HG02588 (cell line): ENCODE measurements at regions not wholly inside any gene's neighbourhood (a gene's known extent, or its start where the extent isn't known, plus 50 kb on each side); places are given as distances from the start of the nearest gene placed in this dataset.

Experiments
- ATAC-seq: cut with Tn5 transposase; IDR thresholded peaks from one replicate; pipeline ENCODE4 v1.9.1; 2021; ENCODE audit warnings: mild to moderate bottlenecking, moderate library complexity; ENCODE audit not compliant: unreplicated experiment

DNA sequence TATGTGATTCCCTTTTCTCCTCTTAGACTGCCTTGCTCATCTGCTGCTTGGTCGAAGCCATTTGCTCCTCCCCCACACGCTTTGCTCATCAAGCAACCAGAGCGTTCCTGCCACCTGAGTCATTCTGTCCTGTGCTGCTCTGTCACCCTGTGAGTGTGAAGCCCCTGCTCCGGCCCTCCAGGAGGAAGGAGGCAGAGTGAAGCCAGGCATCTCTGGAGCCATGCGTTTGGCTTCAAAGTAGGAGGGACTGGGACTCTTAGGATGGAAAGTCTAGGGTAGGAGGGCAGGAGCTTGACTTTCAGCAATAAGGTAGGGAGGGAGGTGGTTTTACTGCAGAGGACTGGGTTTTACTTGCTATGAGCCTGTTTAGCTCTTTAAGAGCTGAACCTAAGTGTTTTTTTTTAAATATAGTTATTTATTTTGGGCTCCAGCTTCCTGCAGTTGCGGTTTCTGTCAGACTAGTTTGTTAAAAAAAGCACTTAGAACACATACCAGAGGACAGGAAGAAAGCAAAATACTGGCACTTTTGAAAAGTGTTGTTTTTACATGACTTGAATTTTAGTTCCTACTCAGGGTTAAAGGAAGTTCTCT is 63.6 kb downstream of the SPINK2 start:
- peak; percentile 91 for ATAC-seq

DNA sequence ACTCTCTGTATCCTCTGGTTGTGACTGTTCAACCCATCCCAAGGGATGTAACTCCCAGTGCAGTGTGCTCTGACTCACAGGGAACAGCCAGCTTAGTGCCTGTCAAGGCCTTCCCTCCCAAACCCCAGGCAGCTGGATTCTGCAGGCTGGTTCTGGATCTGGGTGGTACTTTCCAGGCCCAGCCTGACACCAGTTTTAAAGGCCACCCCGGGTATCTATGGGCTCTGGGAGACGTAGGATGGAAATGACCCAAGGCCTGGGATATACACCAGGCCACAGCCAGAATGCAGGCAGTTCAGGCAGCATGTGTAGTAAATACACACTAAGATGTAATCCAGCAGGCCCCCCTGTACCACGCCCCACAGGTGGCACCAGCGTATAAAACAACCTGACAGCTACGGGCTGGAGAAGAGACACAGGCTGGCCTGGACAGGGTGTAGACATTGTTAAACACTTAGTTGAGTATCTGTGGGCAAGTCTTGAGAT is 64.2 kb downstream of the SPINK2 start:
- ATAC-seq, result peak; percentile 39

DNA sequence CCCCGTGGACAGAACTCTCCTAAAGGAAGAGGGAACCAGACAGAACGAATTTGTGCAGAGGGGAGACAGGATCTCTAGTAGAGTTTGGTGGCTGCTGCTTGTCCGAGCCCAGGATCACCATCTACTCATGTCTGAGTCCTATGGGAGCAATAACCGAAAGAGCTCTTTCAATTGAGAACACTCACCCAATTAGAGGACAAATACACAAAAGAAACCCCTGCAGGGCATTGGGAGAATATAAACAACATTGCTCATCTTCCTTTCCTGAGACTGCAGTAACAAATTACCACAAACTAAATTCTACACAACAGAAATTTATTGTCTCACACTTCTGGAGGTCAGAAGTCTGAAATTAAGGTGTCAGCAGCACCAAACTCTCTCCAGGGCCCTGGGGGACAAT is 65.6 kb downstream of the SPINK2 start:
- no peak for ATAC-seq

DNA sequence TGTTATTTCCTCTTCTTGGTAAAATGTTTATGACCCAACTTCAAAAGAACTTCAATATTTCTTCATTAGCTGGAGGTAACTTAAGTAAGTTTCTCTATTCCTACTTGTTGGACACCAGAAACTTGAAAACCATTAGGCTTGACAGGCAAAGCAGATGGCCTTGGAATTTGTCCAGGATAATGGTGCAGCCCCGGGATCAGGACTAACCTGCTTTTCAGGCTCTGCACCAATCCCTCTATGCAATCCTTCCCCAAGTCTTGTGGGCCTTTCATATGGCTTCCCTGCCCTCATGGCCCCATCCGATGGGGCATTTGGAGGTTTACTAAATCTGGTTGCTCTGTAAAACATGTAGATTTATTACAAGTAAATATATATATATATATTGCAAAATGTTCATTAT is 68.5 kb downstream of the SPINK2 start:
- ATAC-seq, result no peak

DNA sequence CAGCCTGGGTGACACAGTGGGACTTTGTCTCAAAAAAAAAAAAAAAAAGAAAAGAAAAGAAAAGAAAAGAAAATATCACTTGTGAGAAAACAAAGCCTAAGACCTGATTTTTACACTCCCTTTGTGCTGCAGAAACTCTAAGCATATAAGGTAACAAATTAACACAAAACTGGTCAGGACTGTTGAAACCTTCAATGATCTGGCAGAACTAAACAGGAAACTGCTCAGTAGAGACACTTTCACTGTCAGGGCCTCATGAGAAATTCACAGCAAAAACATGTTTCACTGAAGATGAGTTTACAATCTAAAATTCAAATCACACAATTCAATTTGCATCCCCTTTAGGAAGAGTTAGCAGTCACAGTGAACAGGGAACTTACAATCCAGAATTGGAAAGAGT is 69.1 kb upstream of the HOPX start:
- ATAC-seq, result no peak

DNA sequence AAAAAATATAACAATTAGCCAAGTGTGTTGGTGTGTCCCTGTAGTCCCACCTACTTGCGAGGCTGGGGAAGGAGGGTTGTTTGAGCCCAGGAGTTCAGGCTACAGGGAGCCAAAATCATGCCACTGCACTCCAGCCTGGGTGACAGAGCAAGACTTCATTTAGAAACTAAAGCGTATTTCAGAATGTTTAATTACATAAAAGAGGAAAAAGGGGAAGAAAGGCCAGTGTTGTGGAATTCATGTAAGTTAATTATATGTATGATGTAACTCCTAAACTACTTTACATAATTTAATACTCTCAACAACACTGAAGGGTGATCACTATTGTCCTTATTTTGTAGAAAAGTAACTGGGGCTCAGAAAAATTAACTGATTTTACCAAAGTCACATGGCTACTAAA is 67.2 kb upstream of the HOPX start:
- ATAC-seq, result no peak

DNA sequence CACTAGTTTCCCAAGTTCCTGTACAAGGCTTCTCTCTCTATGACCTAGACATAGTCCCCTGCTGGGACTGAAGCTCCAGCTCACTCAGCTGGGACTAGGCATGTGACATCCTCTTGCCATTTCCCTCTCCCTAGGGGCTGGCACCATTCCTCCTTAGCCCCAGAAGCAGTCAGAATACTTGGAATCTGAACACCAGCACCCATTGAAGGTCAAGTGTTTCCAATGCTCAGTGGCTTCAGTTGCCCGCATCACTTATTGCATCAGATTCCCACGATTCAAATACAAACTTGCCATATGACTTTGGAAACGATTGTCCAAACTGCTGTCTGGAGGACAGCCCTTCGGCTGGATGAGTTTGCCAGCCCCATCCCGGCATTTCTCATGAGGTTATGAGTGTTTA is 65.5 kb upstream of the HOPX start:
- no peak for ATAC-seq

DNA sequence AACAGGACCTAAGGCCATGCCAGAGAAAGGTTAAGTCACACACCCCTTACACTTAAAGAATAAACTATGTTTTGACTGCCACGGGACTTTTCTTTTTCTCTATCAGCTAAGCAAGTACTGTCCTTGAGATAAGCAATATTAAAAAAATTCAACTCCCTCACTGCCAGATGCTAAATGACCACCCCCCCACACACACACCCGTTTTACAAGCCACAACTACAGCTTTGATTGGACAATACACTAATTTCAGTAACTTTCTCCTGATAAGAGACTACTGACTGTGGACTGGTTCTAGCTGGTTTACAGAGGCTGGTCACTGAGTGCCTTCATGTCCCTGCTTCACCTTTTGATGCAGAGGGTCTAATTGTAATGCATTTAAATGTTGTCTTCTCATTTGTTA is 63.9 kb upstream of the HOPX start:
- ATAC-seq, result no peak

DNA sequence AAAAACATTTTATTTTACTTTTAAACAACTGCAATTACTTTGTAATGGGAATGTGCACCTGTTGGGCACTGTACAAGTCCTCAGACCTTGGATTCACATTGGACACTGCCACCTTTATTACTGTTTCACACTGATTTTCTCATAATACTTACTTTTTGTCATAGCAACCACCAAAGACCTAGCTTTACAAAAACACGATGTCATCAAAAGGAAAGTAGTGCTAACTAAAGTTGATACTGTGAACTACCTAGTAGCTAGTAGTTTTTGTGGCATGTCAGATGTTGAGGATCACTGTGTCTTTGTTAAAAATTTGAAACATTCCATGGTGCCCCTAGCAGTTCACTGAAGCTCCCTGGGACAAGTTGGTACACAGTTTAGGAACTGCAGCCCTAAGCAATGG is 62.9 kb upstream of the HOPX start:
- ATAC-seq, result no peak

DNA sequence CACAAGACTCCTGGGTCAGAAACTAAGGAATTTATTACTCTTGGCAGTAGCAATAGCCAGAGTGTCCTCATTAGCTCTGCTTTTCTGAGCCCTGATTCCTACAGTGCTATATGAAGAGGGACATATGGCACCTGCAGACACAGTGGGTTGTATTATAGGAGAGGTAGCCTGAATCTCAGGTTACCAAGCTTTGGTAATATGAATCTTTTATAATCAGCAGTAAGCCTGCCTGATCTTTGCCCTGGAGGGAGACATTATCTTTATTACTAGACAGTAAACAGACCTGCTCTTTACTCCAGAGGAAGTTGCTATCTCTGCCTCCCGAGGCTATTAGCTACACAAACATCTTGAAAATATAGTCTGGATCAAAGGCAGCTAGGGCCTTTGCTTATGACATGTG is 62.5 kb upstream of the HOPX start:
- ATAC-seq, result no peak

DNA sequence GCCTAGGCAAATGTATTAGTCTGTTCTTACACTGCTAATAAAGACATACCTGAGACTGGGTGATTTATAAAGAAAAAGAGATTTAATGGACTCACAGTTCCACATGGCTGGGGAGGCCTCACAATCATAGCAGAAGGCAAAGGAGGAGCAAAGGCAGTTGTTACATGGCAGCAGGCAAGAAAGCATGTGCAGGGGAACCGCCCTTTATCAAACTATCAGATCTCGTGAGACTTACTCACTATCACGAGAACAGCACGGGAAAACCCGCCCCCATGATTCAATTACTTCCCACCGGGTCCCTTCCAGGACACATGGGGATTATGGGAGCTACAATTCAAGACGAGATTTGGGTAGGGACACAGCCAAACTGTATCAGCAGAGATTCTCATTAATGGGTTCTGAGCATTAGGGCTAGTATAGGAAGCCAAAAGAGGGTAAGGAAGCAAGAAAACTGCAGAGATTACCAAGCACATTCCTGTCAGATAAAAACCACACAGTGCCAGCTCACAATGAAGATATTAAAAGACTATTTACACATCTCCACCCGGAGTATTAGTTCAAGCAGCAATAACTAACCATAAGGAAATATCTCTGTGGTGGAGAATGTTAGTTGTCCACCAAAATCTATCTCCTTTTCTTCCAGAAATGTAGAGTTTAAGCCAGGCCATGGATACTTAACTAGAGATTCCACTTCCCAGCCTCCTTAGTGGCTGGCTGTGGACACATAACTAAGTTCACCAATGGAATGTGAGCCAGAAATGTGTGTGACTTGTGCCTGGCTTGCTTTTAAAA is 61.2 kb upstream of the HOPX start:
- no peak for ATAC-seq

DNA sequence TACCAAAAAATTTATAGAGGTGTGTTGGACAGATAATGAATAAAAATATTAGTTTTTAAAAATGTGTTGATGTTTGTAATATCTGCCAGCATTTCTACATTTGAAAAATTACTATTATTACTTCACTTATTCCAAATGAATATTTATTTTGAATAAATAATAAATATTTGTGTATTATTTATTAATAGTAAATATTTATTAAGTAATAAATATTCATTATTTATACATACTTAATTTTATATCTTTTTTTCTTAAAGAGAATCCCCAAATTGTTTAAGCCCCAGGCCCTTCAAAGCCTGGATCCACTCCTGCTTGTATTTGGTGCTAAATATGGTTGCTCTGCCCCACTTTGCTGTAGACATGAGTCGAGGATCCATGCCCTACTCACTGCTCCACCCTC is 60.5 kb upstream of the HOPX start:
- ATAC-seq, result no peak

DNA sequence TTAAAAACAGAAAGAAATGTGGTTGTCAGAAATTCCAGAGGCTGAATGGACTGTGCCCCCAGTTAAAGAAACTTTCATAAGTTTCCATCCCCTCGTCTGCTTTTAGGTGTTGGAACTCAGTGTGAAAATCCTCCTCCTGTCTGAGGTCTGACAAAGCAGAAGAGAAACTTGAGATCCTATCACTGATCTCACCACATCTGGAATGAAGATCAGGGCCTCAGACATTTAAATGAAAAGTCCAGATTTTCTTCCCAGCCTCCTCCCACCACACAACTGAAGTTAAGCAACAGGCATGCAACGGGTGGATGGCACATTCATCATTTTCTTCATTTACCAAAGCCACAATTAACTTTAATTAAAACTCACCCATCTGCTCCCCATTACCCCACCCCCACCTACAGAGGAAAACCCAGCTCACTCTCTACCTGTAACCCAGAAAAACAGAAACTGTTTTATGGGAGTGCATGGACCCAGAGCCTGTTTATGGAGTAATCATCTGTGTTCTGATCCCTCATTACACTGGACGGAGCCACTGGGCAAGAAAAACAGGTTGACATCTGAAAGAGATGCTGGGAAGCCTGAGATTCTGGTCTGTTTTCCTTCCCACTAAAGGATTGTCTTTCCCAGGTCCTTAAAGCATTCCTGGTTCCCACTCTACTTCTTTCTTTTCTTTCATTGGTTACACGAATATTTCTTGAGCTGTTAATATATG is 58.1 kb upstream of the HOPX start:
- ATAC-seq, result no peak

DNA sequence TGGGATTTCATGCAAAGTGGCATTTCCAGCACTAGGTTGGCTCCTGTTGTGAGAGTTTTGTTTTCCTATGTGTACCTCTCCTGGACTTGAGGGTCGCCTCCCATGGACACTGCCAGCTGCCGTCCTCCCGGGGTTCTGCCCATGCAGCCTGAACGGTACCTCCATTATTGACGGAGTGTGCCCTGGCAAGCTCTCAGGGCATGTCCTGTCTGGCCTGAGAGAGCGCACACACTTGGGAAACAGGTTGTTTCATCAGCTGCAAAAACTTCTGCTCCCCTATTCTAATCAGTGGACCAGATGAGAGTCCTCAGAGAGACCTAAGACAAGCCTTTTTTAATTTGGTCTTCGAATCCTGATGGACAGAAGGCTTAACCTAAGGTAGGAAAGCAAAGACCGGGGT is 56.6 kb upstream of the HOPX start:
- ATAC-seq, result no peak

DNA sequence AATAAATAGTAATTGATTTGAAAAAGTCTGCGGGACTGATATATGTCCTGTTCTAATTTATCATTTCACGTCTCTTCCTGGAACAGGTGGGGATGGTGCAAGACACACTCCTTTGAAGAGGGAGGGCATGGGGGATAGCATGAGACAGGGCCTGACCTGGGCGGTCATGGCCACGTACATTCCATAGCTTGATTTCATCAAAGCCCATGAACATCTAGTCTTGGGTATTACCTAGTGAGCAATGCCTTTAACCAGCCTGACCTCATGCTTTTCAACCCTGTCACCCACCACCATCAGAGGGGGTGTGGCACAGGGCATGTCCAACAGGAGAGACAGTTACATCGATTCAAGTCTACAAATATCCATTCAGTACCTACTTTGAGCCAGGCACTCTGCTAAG is 52.3 kb upstream of the HOPX start:
- no peak for ATAC-seq

DNA sequence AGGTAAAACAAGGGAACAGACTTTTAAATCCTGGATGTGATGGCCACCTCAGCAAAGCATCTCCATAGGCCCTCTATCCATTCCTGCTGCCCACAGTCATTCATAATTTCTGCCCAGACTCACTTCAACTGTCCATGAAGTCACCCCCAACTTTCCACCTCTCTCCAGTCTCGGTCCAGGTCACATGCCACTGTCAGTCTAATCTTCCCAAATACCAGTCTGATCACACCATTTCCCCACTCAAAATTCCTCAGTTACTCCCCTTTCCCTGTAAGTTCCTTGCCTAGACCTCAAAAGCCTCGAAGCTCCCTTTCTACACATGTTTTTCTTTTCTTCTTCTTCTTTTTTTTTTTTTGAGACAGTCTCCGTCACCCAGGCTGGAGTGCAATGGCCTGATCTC is 51.2 kb upstream of the HOPX start:
- no peak for ATAC-seq

DNA sequence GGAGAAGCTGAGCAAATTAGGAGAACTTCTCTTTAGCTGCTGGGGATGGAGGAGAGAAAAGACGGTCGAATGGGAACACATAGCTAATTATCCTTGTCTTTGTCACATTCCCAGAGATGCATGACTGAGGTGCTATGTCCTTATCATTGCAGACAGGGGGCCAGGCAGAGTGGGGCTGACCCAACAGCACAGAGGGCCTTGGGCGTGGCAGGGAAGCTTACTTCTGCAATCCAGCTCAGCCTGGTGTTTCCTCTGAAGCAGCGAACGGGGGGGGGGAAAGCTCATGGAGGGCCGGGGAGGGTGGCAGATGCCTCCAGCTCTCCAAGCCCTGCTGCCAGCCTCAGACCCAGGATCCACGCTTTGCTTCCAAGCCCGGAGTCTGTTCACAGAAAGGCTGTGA is 50.8 kb upstream of the HOPX start:
- ATAC-seq, result no peak
